ENCODE measurements at regions not wholly inside any gene's neighbourhood (a gene's known extent, or its start where the extent isn't known, plus 50 kb on each side); places are given as distances from the start of the nearest gene placed in this dataset.

DNA sequence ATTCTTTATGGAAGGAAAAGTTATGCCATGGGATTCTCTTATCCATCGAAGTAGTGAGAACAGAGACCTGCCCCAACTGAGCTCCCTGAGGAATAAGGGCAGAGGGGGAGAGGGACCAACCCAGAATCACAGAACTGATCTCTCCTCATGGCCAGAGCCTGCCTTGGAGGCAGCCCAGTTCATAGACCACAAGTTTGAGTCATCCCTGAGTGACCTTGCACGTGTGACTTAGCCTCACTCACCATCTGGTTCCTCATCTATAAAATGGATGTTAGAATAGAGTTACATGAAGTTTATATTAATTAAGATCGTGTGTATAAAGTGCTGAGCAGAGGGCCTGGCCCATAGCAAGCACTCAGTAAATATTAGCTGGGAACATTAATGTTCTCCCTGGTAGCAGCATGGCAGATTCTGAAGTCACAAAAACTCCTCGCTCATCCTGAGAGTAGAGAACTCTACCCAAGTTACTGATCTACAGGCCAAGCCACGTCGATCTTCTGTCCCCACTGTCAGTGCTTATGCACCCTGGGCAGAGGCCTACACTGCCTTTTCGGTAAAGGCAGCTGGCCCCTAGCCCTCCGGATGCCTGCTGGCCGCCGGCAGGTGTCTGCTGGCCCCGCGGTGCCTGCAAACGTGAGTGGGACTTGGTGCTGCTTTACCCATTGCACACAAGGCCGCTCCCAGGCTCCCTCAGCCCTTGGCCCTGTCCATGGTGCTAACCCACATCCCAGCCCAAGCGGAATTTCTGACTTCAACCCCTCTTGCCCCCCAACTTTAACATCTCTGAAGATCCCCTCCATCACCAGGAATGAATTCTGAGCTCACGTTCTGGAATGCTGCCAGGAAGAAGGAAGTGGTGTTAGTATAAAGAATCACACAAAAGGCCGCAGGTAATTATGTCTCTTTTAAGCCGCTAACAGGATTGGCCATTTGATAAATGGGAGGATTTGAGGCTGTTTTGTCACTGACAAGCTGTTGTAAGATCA lies 61.1 kb upstream of the ARAP3 start:
- TF ChIP-seq, protein P1, sequence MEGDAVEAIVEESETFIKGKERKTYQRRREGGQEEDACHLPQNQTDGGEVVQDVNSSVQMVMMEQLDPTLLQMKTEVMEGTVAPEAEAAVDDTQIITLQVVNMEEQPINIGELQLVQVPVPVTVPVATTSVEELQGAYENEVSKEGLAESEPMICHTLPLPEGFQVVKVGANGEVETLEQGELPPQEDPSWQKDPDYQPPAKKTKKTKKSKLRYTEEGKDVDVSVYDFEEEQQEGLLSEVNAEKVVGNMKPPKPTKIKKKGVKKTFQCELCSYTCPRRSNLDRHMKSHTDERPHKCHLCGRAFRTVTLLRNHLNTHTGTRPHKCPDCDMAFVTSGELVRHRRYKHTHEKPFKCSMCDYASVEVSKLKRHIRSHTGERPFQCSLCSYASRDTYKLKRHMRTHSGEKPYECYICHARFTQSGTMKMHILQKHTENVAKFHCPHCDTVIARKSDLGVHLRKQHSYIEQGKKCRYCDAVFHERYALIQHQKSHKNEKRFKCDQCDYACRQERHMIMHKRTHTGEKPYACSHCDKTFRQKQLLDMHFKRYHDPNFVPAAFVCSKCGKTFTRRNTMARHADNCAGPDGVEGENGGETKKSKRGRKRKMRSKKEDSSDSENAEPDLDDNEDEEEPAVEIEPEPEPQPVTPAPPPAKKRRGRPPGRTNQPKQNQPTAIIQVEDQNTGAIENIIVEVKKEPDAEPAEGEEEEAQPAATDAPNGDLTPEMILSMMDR (conservative IDR thresholded peaks at IDR 0.05 in 1 of 2, IDR thresholded peaks at IDR 0.05 in 1 of 2; ENCODE audit: extremely low read depth in 1 of 2, insufficient read depth in 1 of 2, low read depth in 1 of 2, low read length in 2 of 2) = no peak
- no peak for TF ChIP-seq EZH2 (IDR thresholded peaks at IDR 0.05; ENCODE audit: borderline replicate concordance, low read length)

Data from mammary epithelial cell (primary cell).